Upper lobe of right lung (tissue), 1 donor: ENCODE measurements at regions not wholly inside any gene's neighbourhood (a gene's known extent, or its start where the extent isn't known, plus 50 kb on each side); places are given as distances from the start of the nearest gene placed in this dataset.

Source experiments
- ATAC-seq: fragments of 200-7000 bp; cut with Tn5 transposase; one replicate; pipeline ENCODE4 v1.9.1; 2020; ENCODE audit warnings: mild to moderate bottlenecking, moderate library complexity
- DNase-seq: peaks from one replicate; pipeline ENCODE4 v3.0.0-alpha.2; 2020
- H3K27ac ChIP-seq: fragments of 200-600 bp; one replicate; pipeline ENCODE4 v1.8.0; 2022
- H3K27me3 ChIP-seq: fragments of 200-600 bp; one replicate; pipeline ENCODE4 v1.8.0; 2022; ENCODE audit warnings: mild to moderate bottlenecking
- H3K36me3 ChIP-seq: fragments of 200-600 bp; one replicate; pipeline ENCODE4 v1.8.0; 2022
- H3K4me1 ChIP-seq: fragments of 200-600 bp; one replicate; pipeline ENCODE4 v1.8.0; 2022
- H3K4me3 ChIP-seq: fragments of 200-600 bp; one replicate; pipeline ENCODE4 v1.8.0; 2022; ENCODE audit warnings: mild to moderate bottlenecking
- H3K9me3 ChIP-seq: fragments of 200-600 bp; one replicate; pipeline ENCODE4 v1.8.0; 2022
- CTCF ChIP-seq: fragments of 200-600 bp; IDR thresholded peaks from one replicate; pipeline ENCODE4 v1.8.0; 2022; ENCODE audit warnings: antibody characterized with exemption
- intact Hi-C: fragments of 100-400 bp; cut with DNase I; formaldehyde crosslinking; loops from one replicate; pipeline ENCODE4 v1.11.0; 2022
- donor health status: DM: no; HTN: yes; CAD: no; lungs with severe emphysema.

GRCh38 chr2:164048729-164049128 lies 312.9 kb upstream of the FIGN start:
- H3K4me1 ChIP-seq: no peaks in the 10 kb centered on the region
- no peak overlapping the region for H3K4me3 ChIP-seq
- no peaks in the 10 kb centered on the region for H3K9me3 ChIP-seq
- ATAC-seq (no peak), DNase-seq (no peak)
- H3K27ac ChIP-seq: no peak overlapping the region
- H3K27me3 ChIP-seq: no peaks in the 10 kb centered on the region
- no peaks in the 10 kb centered on the region for H3K36me3 ChIP-seq
- intact Hi-C loops: no loop called here
- TF ChIP-seq CTCF: no peak

- no peaks in the 10 kb centered on the region for H3K36me3 ChIP-seq
- intact Hi-C loops: no loop called here
- no peaks in the 10 kb centered on the region for H3K4me1 ChIP-seq
- DNase-seq (no peak), ATAC-seq (no peak)
- H3K27ac ChIP-seq: no peak overlapping the region
- H3K27me3 ChIP-seq: no peaks in the 10 kb centered on the region
- no peak for TF ChIP-seq CTCF
- H3K9me3 ChIP-seq: no peaks in the 10 kb centered on the region
- no peak overlapping the region for H3K4me3 ChIP-seq
Observed at GRCh38 chr2:164046040-164046439, 310.2 kb upstream of the FIGN start.

GRCh38 chr2:164044622-164045021 lies 308.8 kb upstream of the FIGN start:
- Histone ChIP-seq H3K9me3 (no peaks in the 10 kb centered on the region), H3K27ac (no peak overlapping the region), H3K27me3 (no peaks in the 10 kb centered on the region), H3K4me1 (no peaks in the 10 kb centered on the region), H3K36me3 (no peaks in the 10 kb centered on the region), H3K4me3 (no peak overlapping the region)
- TF ChIP-seq CTCF: no peak
- ATAC-seq (no peak), DNase-seq (no peak)
- intact Hi-C loops: no loop called here

- no peak for DNase-seq
- intact Hi-C loops: no loop called here
Observed at GRCh38 chr2:164039270-164039669, 303.5 kb upstream of the FIGN start.

GRCh38 chr2:164032995-164033394 lies 297.2 kb upstream of the FIGN start:
- H3K27ac ChIP-seq: no peak overlapping the region
- H3K36me3 ChIP-seq: no peaks in the 10 kb centered on the region

More at GRCh38 chr2:164039270-164039669, 303.5 kb upstream of the FIGN start:
- Histone ChIP-seq H3K36me3 (no peaks in the 10 kb centered on the region), H3K27me3 (no peaks in the 10 kb centered on the region), H3K4me3 (no peak overlapping the region), H3K4me1 (no peaks in the 10 kb centered on the region), H3K9me3 (no peaks in the 10 kb centered on the region), H3K27ac (no peak overlapping the region)
- no peak for ATAC-seq
- no peak for TF ChIP-seq CTCF

More at GRCh38 chr2:164032995-164033394, 297.2 kb upstream of the FIGN start:
- Histone ChIP-seq H3K27me3 (no peaks in the 10 kb centered on the region), H3K4me3 (no peak overlapping the region), H3K4me1 (no peaks in the 10 kb centered on the region), H3K9me3 (no peaks in the 10 kb centered on the region)
- TF ChIP-seq CTCF: no peak
- ATAC-seq (no peak), DNase-seq (no peak)
- intact Hi-C loops: no loop called here
